WERI-Rb-1 (cell line): ENCODE measurements at regions not wholly inside any gene's neighbourhood (a gene's known extent, or its start where the extent isn't known, plus 50 kb on each side); places are given as distances from the start of the nearest gene placed in this dataset.

Experiments
- DNase-seq: peaks from one replicate; pipeline ENCODE4 v3.0.0-alpha.2; 2020
- H3K27ac ChIP-seq: fragments of 250-450 bp; sonication (Bioruptor Pico); 2 replicates; pipeline ENCODE4 v1.5.1; 2020; ENCODE audit warnings: mild to moderate bottlenecking, moderate library complexity
- H3K27me3 ChIP-seq: fragments of 250-450 bp; sonication (Bioruptor Pico); 2 replicates; pipeline ENCODE4 v1.5.1; 2021; ENCODE audit warnings: mild to moderate bottlenecking, low read depth, moderate library complexity; ENCODE audit not compliant: insufficient read depth, severe bottlenecking
- H3K36me3 ChIP-seq: fragments of 250-450 bp; sonication (Bioruptor Pico); 2 replicates; pipeline ENCODE4 v1.5.1; 2020; ENCODE audit warnings: mild to moderate bottlenecking, moderate library complexity
- H3K4me3 ChIP-seq: 2 replicates; pipeline ENCODE4 v1.5.1; 2011; ENCODE audit warnings: low read depth, mild to moderate bottlenecking, control low read depth, low read length
- H3K9me3 ChIP-seq: fragments of 250-450 bp; sonication (Bioruptor Pico); 2 replicates; pipeline ENCODE4 v1.5.1; 2021; ENCODE audit warnings: mild to moderate bottlenecking, moderate library complexity; ENCODE audit not compliant: severe bottlenecking
- TF ChIP-seq, protein P1 (sequence below): IDR thresholded peaks from 2 replicates; pipeline ENCODE4 v1.5.1; 2011; ENCODE audit warnings: low read depth, mild to moderate bottlenecking, control low read depth, inconsistent platforms, low read length

DNA sequence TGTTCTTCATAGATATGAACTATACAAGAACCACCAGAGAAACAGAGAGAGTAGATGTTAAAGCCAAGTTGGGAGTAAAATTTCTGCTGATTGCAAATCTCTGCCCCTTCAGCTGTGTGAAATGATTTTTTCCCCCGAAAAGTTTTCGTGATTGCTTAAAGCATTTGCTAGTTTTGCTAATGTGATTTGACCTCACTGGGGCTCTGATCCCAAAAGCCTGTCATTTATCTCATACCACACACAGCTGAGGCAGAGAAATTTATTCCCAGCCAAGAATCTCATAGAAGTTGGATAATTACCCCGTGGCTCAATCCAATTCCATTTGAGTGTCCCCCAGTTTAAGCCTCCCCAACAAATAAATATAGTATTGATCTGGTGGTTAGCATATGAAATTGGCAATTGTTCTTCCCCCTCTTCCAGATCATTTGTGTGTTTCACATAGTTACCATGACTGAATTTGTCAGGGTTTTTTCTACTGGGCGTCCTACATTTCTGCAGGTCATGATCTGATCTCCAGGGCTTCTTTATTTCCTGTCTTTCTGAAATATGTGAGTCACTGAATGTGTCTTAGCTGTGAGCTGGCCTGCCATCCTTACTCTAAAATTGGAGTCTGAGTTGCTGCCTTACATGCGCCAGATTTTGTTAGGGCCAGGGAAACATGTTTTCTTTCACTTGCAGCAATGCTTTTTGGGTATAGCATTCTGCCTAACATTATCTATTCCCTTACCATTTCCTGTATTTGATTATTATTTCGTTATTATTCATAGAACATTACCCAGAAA, 167.5 kb upstream of the FRMPD4 start:
- Histone ChIP-seq H3K36me3 (no peaks in the 10 kb centered on the region), H3K27me3 (peaks cover 38% of the 10 kb centered on the region)

DNA sequence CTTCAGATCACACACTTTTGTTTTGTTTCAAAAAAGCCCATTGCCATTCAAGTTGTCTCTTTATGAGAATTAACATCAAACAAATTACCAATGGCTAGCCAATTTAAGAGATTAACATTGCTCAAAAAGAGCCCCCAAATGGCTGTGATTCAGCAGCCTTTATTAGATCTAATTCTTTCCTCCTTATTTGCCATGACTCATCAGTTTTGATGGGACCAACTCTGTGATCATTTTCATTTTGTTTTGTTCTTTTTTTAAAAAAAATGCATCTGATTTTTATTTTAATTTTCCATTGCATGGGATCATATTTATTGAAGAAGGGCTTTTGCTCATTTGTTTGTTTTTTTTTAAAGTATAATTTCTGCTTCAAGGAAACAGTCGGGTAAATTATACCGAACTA, 161.6 kb upstream of the FRMPD4 start:
- H3K9me3 ChIP-seq, result no peaks in the 10 kb centered on the region
- TF ChIP-seq, protein P1, sequence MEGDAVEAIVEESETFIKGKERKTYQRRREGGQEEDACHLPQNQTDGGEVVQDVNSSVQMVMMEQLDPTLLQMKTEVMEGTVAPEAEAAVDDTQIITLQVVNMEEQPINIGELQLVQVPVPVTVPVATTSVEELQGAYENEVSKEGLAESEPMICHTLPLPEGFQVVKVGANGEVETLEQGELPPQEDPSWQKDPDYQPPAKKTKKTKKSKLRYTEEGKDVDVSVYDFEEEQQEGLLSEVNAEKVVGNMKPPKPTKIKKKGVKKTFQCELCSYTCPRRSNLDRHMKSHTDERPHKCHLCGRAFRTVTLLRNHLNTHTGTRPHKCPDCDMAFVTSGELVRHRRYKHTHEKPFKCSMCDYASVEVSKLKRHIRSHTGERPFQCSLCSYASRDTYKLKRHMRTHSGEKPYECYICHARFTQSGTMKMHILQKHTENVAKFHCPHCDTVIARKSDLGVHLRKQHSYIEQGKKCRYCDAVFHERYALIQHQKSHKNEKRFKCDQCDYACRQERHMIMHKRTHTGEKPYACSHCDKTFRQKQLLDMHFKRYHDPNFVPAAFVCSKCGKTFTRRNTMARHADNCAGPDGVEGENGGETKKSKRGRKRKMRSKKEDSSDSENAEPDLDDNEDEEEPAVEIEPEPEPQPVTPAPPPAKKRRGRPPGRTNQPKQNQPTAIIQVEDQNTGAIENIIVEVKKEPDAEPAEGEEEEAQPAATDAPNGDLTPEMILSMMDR, result no peak
- peaks cover 46% of the 10 kb centered on the region for H3K27me3 ChIP-seq
- H3K4me3 ChIP-seq, result no peak overlapping the region
- H3K36me3 ChIP-seq, result no peaks in the 10 kb centered on the region
- no peak for DNase-seq
- no peak overlapping the region for H3K27ac ChIP-seq

More for the DNA sequence above, 167.5 kb upstream of the FRMPD4 start:
- TF ChIP-seq, protein P1, result no peak
- no peak for DNase-seq
- Histone ChIP-seq H3K4me3 (no peak overlapping the region), H3K9me3 (no peaks in the 10 kb centered on the region), H3K27ac (no peak overlapping the region)

DNA sequence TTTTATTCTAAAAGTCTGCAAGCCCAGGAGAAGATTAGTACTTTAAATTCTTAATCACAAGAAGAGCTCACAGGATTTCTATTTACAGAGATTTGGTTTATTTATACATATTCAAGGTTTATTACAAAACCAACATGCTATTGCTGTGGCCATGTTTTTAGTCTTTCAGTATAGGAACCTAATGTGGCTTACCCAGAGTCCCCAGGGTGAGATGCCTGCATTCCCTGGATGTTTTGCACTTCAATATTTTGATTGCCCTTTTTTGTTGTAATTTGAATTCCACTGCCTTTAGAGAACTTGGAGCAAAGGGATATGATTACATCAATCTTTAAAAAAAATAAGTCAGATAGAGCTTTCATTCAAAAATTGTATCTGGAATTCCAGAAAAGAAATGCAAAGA, 146.0 kb upstream of the FRMPD4 start:
- TF ChIP-seq, protein P1, result no peak
- Histone ChIP-seq H3K4me3 (no peak overlapping the region), H3K27me3 (peaks cover 6% of the 10 kb centered on the region), H3K27ac (no peak overlapping the region), H3K36me3 (no peaks in the 10 kb centered on the region), H3K9me3 (no peaks in the 10 kb centered on the region)
- DNase-seq, result no peak

DNA sequence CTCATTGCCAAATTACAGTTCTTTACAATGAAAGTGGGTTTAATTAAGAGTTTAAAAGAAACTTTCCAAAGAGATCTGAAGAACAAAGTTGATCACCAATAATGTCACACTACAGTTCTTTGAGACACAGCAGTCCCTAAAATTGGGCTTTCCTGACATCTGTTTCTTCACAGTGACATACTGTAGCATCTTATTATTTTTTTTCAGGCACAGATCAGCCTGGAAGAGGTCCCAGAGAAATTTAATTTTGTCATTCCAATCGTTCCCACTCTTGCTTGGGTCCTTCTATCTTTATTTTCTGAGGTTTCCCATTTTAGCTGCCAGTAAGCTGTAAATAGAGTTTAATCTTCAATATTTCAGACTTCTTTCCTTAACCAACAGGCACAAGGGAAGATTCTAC, 143.1 kb upstream of the FRMPD4 start:
- peaks cover 15% of the 10 kb centered on the region for H3K27me3 ChIP-seq
- no peaks in the 10 kb centered on the region for H3K9me3 ChIP-seq
- H3K27ac ChIP-seq, result no peak overlapping the region
- TF ChIP-seq, protein P1, result no peak
- DNase-seq, result no peak
- H3K36me3 ChIP-seq, result no peaks in the 10 kb centered on the region
- H3K4me3 ChIP-seq, result no peak overlapping the region

DNA sequence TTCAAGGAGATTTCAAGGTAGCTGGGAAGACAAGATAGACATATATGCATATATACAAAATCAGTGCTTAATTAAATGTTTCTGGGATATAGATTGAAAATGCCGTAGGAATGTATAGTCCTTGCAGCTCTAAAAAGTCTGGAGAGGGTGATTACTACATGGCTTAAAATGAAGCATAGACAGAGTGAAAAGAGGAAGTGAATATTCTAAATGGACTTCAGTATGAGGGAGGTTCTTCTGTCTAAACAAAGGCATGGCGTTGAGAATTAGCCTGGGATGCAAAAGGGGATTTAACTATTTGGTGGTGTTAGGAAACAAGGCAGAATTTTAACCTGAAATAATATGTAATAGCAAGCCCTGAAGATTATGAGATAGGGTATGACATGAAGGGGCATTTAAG, 141.5 kb upstream of the FRMPD4 start:
- no peak overlapping the region for H3K4me3 ChIP-seq
- H3K36me3 ChIP-seq, result no peaks in the 10 kb centered on the region
- H3K27me3 ChIP-seq, result peaks cover 17% of the 10 kb centered on the region
- no peak for DNase-seq
- no peak overlapping the region for H3K27ac ChIP-seq
- TF ChIP-seq, protein P1, result no peak
- H3K9me3 ChIP-seq, result no peaks in the 10 kb centered on the region

DNA sequence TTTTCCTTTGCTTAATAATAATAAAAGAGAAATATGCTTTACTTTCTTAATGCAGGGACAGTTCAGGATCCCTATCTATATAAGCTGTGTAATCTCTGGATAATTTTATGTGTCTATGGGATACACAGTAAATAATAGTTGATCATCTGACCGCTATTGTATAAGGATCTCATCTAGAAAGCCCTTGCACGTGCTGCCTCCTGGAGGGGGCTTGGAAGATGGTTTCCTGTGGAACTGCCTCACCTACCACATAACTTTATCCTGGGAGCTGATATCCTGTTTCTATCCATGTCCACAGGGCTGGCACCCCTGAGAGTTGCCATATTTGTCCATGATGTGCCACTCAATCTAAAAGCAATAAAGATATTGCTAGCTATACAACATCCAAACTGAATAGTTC, 139.3 kb upstream of the FRMPD4 start:
- Histone ChIP-seq H3K27me3 (peaks cover 21% of the 10 kb centered on the region), H3K27ac (no peak overlapping the region), H3K9me3 (no peaks in the 10 kb centered on the region), H3K36me3 (no peaks in the 10 kb centered on the region), H3K4me3 (no peak overlapping the region)
- no peak for DNase-seq
- TF ChIP-seq, protein P1, result no peak
